ENCODE measurements at regions not wholly inside any gene's neighbourhood (a gene's known extent, or its start where the extent isn't known, plus 50 kb on each side); places are given as distances from the start of the nearest gene placed in this dataset.

- Histone ChIP-seq H4K20me1 (ENCODE audit: insufficient read depth) (no peaks in the 10 kb centered on the region), H3F3A (ENCODE audit: insufficient read depth, low read length, poor library complexity, severe bottlenecking) (no peaks in the 10 kb centered on the region), H3K9me2 (ENCODE audit: insufficient read depth, low read length) (no peaks in the 10 kb centered on the region), H3K27me3 (ENCODE audit: insufficient read depth, low read depth, low read length) (no peaks in the 10 kb centered on the region), H3K4me3 (ENCODE audit: low read length) (no peak overlapping the region), H2AFZ (ENCODE audit: low read depth, low read length) (no peak overlapping the region), H3K79me2 (replicated peaks; ENCODE audit: insufficient read depth, low read length) (no peaks in the 10 kb centered on the region), H3K27ac (ENCODE audit: low read length) (no peak overlapping the region), H3K36me3 (ENCODE audit: insufficient read depth, low read length) (no peaks in the 10 kb centered on the region), H3K9me3 (ENCODE audit: low read length) (no peaks in the 10 kb centered on the region), H3K4me2 (ENCODE audit: low read length) (no peak overlapping the region), H3K9ac (ENCODE audit: low read length) (no peak overlapping the region)
- TF ChIP-seq, protein P1, sequence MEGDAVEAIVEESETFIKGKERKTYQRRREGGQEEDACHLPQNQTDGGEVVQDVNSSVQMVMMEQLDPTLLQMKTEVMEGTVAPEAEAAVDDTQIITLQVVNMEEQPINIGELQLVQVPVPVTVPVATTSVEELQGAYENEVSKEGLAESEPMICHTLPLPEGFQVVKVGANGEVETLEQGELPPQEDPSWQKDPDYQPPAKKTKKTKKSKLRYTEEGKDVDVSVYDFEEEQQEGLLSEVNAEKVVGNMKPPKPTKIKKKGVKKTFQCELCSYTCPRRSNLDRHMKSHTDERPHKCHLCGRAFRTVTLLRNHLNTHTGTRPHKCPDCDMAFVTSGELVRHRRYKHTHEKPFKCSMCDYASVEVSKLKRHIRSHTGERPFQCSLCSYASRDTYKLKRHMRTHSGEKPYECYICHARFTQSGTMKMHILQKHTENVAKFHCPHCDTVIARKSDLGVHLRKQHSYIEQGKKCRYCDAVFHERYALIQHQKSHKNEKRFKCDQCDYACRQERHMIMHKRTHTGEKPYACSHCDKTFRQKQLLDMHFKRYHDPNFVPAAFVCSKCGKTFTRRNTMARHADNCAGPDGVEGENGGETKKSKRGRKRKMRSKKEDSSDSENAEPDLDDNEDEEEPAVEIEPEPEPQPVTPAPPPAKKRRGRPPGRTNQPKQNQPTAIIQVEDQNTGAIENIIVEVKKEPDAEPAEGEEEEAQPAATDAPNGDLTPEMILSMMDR (IDR thresholded peaks at IDR 0.05; ENCODE audit: poor library complexity, severe bottlenecking) = no peak
- no peak for TF ChIP-seq EZH2 (IDR thresholded peaks at IDR 0.05; ENCODE audit: borderline replicate concordance, insufficient read depth, low read length, poor library complexity, severe bottlenecking)
- TF ChIP-seq EP300 (conservative IDR thresholded peaks at IDR 0.05; ENCODE audit: poor library complexity, severe bottlenecking) = no peak
- TF ChIP-seq POLR2AphosphoS5 (IDR thresholded peaks at IDR 0.05) = no peak
- TF ChIP-seq TAF1 (IDR thresholded peaks at IDR 0.05; ENCODE audit: low read depth) = no peak
Observed at GRCh38 chr15:62415498-62415897, 250.4 kb upstream of the C2CD4B start.

DNA sequence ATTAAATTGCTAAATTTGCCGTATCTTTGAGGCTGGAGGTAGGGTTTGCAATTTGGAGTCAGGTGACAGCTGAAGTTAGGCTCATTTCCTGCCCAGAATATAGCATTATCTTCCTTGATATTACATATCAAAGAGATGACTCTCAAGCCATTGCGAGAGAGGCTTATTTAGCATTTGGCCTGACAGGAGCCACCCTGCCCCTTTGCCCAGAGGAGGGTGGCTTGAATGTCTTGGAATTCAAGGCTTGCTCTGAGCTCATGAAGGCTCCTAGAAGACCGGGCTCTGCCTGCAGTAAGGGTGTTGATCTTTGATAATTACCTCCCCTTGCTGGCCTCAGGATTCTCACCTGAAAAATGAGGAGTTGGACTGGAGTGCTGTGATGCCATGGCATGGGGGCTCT, 251.4 kb upstream of the C2CD4B start:
- Histone ChIP-seq H3K4me3 (ENCODE audit: low read length) (no peak overlapping the region), H3K9me3 (ENCODE audit: low read length) (no peaks in the 10 kb centered on the region), H3K9me2 (ENCODE audit: insufficient read depth, low read length) (no peaks in the 10 kb centered on the region), H4K20me1 (ENCODE audit: insufficient read depth) (no peaks in the 10 kb centered on the region), H3K36me3 (ENCODE audit: insufficient read depth, low read length) (no peaks in the 10 kb centered on the region), H2AFZ (ENCODE audit: low read depth, low read length) (no peak overlapping the region), H3K4me2 (ENCODE audit: low read length) (no peak overlapping the region), H3K27ac (ENCODE audit: low read length) (no peak overlapping the region), H3K27me3 (ENCODE audit: insufficient read depth, low read depth, low read length) (no peaks in the 10 kb centered on the region), H3F3A (ENCODE audit: insufficient read depth, low read length, poor library complexity, severe bottlenecking) (no peaks in the 10 kb centered on the region), H3K9ac (ENCODE audit: low read length) (no peak overlapping the region), H3K79me2 (replicated peaks; ENCODE audit: insufficient read depth, low read length) (no peaks in the 10 kb centered on the region)
- TF ChIP-seq TAF1 (IDR thresholded peaks at IDR 0.05; ENCODE audit: low read depth) (no peak), EZH2 (IDR thresholded peaks at IDR 0.05; ENCODE audit: borderline replicate concordance, insufficient read depth, low read length, poor library complexity, severe bottlenecking) (no peak), MXI1 (conservative IDR thresholded peaks at IDR 0.05; ENCODE audit: poor library complexity, severe bottlenecking) (no peak), RAD21 (conservative IDR thresholded peaks at IDR 0.05) (no peak), SMC3 (conservative IDR thresholded peaks at IDR 0.05; ENCODE audit: poor library complexity) (no peak), POLR2AphosphoS5 (IDR thresholded peaks at IDR 0.05) (no peak), EP300 (conservative IDR thresholded peaks at IDR 0.05; ENCODE audit: poor library complexity, severe bottlenecking) (no peak)
- TF ChIP-seq, protein P1 (IDR thresholded peaks at IDR 0.05; ENCODE audit: poor library complexity, severe bottlenecking) = no peak
- TF ChIP-seq, protein P2, sequence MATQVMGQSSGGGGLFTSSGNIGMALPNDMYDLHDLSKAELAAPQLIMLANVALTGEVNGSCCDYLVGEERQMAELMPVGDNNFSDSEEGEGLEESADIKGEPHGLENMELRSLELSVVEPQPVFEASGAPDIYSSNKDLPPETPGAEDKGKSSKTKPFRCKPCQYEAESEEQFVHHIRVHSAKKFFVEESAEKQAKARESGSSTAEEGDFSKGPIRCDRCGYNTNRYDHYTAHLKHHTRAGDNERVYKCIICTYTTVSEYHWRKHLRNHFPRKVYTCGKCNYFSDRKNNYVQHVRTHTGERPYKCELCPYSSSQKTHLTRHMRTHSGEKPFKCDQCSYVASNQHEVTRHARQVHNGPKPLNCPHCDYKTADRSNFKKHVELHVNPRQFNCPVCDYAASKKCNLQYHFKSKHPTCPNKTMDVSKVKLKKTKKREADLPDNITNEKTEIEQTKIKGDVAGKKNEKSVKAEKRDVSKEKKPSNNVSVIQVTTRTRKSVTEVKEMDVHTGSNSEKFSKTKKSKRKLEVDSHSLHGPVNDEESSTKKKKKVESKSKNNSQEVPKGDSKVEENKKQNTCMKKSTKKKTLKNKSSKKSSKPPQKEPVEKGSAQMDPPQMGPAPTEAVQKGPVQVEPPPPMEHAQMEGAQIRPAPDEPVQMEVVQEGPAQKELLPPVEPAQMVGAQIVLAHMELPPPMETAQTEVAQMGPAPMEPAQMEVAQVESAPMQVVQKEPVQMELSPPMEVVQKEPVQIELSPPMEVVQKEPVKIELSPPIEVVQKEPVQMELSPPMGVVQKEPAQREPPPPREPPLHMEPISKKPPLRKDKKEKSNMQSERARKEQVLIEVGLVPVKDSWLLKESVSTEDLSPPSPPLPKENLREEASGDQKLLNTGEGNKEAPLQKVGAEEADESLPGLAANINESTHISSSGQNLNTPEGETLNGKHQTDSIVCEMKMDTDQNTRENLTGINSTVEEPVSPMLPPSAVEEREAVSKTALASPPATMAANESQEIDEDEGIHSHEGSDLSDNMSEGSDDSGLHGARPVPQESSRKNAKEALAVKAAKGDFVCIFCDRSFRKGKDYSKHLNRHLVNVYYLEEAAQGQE (IDR thresholded peaks at IDR 0.05; ENCODE audit: borderline replicate concordance) = no peak
